ENCODE measurements at regions not wholly inside any gene's neighbourhood (a gene's known extent, or its start where the extent isn't known, plus 50 kb on each side); places are given as distances from the start of the nearest gene placed in this dataset.

- TF ChIP-seq RARB (CRISPR knock-in tag; IDR thresholded peaks at IDR 0.05) (no peak), TCF4 (CRISPR knock-in tag; IDR thresholded peaks at IDR 0.05; ENCODE audit: borderline replicate concordance) (no peak), ZFP3 (CRISPR knock-in tag; IDR thresholded peaks at IDR 0.05) (no peak), ZFP30 (CRISPR knock-in tag; IDR thresholded peaks at IDR 0.05) (no peak), BACH2 (CRISPR knock-in tag; IDR thresholded peaks at IDR 0.05; ENCODE audit: borderline replicate concordance) (no peak), ARNTL (CRISPR knock-in tag; IDR thresholded peaks at IDR 0.05; ENCODE audit: borderline replicate concordance, low read depth) (no peak), ESRRG (CRISPR knock-in tag; IDR thresholded peaks at IDR 0.05) (no peak), CSDC2 (CRISPR knock-in tag; IDR thresholded peaks at IDR 0.05) (no peak)
- TF ChIP-seq, protein P1, sequence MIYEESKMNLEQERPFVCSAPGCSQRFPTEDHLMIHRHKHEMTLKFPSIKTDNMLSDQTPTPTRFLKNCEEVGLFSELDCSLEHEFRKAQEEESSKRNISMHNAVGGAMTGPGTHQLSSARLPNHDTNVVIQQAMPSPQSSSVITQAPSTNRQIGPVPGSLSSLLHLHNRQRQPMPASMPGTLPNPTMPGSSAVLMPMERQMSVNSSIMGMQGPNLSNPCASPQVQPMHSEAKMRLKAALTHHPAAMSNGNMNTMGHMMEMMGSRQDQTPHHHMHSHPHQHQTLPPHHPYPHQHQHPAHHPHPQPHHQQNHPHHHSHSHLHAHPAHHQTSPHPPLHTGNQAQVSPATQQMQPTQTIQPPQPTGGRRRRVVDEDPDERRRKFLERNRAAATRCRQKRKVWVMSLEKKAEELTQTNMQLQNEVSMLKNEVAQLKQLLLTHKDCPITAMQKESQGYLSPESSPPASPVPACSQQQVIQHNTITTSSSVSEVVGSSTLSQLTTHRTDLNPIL (CRISPR knock-in tag; IDR thresholded peaks at IDR 0.05; ENCODE audit: low read depth), result no peak
- TF ChIP-seq, protein P2, sequence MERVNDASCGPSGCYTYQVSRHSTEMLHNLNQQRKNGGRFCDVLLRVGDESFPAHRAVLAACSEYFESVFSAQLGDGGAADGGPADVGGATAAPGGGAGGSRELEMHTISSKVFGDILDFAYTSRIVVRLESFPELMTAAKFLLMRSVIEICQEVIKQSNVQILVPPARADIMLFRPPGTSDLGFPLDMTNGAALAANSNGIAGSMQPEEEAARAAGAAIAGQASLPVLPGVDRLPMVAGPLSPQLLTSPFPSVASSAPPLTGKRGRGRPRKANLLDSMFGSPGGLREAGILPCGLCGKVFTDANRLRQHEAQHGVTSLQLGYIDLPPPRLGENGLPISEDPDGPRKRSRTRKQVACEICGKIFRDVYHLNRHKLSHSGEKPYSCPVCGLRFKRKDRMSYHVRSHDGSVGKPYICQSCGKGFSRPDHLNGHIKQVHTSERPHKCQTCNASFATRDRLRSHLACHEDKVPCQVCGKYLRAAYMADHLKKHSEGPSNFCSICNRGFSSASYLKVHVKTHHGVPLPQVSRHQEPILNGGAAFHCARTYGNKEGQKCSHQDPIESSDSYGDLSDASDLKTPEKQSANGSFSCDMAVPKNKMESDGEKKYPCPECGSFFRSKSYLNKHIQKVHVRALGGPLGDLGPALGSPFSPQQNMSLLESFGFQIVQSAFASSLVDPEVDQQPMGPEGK (CRISPR knock-in tag; IDR thresholded peaks at IDR 0.05; ENCODE audit: borderline replicate concordance), result no peak
Observed at GRCh38 chr12:115606040-115606439, 671.5 kb downstream of the MED13L start.
